ENCODE measurements at regions not wholly inside any gene's neighbourhood (a gene's known extent, or its start where the extent isn't known, plus 50 kb on each side); places are given as distances from the start of the nearest gene placed in this dataset.

- TF ChIP-seq, protein P1, sequence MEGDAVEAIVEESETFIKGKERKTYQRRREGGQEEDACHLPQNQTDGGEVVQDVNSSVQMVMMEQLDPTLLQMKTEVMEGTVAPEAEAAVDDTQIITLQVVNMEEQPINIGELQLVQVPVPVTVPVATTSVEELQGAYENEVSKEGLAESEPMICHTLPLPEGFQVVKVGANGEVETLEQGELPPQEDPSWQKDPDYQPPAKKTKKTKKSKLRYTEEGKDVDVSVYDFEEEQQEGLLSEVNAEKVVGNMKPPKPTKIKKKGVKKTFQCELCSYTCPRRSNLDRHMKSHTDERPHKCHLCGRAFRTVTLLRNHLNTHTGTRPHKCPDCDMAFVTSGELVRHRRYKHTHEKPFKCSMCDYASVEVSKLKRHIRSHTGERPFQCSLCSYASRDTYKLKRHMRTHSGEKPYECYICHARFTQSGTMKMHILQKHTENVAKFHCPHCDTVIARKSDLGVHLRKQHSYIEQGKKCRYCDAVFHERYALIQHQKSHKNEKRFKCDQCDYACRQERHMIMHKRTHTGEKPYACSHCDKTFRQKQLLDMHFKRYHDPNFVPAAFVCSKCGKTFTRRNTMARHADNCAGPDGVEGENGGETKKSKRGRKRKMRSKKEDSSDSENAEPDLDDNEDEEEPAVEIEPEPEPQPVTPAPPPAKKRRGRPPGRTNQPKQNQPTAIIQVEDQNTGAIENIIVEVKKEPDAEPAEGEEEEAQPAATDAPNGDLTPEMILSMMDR (IDR thresholded peaks at IDR 0.05; ENCODE audit: low read depth, low read length) = no peak
- no peak for TF ChIP-seq POLR2A (IDR thresholded peaks at IDR 0.05; ENCODE audit: extremely low read depth, insufficient read length)
- TF ChIP-seq, protein P2, sequence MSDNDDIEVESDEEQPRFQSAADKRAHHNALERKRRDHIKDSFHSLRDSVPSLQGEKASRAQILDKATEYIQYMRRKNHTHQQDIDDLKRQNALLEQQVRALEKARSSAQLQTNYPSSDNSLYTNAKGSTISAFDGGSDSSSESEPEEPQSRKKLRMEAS (IDR thresholded peaks at IDR 0.05; ENCODE audit: low read depth, low read length) = no peak
Measured at GRCh38 chr6:105536961-105537360, 134.1 kb upstream of the PREP start.
